GM18511 (cell line): ENCODE measurements at regions not wholly inside any gene's neighbourhood (a gene's known extent, or its start where the extent isn't known, plus 50 kb on each side); places are given as distances from the start of the nearest gene placed in this dataset.
"Not testable (repeated sequence)": the region's sequence is repeated elsewhere in the genome, so short reads cannot be mapped to it uniquely, and the experiment has no call there.

Source experiments
- ATAC-seq: cut with Tn5 transposase; IDR thresholded peaks from one replicate; pipeline ENCODE4 v1.9.1; 2021; ENCODE audit warnings: mild to moderate bottlenecking, moderate library complexity; ENCODE audit not compliant: unreplicated experiment

DNA sequence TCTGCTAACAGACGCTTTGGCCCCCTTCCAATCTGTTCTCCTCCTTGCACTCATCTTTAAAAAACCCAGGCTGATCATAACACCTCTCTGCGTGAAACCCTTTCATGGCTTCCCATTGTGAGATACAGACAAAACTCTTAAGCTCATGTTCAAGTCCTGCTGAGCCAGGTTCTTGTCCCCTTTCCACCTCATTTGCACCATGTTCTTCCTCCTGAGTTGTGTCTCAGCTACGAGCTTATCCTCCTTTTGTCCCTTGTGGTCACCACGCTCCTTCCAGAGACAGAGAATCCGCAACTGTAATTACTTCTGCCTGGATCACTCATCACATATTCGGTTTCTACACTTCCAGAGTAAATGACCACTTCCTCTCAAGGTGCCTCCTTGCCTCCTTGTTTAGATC, 238.8 kb downstream of the ACTR3 start:
- ATAC-seq: no peak

DNA sequence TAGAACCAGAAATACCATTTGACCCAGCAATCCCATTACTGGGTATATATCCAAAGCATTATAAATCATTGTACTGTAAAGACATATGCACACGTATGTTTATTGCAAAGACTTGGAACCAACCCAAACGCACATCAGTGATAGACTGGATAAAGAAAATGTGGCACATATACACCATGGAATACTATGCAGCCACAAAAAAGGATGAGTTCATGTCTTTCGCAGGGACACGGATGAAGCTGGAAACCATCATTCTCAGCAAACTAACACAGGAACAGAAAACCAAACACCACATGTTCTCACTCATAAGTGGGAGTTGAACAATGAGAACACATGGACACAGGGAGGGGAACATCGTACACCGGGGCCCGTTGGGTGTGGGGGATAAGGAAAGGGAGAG, 242.2 kb downstream of the ACTR3 start:
- ATAC-seq: not testable (repeated sequence)

- no peak for ATAC-seq
Measured at GRCh38 chr2:114134146-114134545, 244.3 kb downstream of the ACTR3 start.

DNA sequence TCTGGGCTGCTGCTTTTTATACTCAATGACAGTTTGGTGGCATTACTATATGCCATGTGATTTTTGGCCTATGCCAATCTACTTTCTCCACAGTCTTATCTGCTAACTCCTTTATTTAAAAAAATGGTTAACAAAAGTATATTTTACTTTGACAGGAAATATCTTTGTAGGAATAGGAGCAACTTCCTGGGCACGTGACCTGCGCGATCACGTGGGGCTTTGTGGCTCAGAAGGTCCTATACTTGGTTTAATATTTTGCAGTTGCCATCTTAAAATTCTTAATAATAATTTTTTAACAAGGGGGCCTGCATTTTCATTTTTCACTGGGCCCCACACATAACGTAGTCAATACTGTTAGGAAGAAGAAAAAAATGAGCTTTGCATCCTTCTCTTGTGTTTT, 249.7 kb downstream of the ACTR3 start:
- no peak for ATAC-seq

DNA sequence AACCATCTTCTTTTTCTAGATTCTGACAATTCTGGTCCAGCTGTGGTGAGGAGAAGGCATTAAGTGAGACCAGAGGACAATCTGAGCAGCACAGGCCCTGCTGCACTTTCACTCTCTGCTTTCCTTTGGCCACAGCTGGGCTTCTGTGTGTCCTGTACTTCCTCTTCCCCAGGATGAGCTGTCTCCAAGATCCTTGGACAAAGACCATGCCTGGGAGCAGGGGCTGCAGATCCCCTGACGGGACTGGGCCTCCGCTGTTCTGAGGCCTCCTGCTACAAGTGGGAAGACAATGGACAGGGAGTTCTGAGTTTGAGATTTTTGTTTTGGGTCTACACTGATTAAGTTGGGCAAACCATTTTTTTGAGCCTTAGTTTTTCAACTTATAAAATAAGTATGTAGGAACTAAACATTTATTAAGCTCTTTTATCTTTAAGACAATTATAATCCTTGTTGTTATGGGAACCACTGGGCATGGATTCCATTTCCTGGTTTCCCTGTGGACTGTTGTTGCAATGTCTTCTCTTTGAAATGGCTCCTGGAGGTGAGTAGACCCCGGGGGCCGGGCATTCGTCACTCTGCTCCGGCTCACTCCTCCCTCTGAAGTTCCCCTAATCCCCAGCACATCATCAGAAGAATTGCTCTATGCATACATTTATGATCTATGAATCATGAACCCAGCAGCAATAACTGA, 266.6 kb downstream of the ACTR3 start:
- no peak for ATAC-seq

- ATAC-seq: no peak
Measured at GRCh38 chr2:114157057-114157385, 267.1 kb downstream of the ACTR3 start.

DNA sequence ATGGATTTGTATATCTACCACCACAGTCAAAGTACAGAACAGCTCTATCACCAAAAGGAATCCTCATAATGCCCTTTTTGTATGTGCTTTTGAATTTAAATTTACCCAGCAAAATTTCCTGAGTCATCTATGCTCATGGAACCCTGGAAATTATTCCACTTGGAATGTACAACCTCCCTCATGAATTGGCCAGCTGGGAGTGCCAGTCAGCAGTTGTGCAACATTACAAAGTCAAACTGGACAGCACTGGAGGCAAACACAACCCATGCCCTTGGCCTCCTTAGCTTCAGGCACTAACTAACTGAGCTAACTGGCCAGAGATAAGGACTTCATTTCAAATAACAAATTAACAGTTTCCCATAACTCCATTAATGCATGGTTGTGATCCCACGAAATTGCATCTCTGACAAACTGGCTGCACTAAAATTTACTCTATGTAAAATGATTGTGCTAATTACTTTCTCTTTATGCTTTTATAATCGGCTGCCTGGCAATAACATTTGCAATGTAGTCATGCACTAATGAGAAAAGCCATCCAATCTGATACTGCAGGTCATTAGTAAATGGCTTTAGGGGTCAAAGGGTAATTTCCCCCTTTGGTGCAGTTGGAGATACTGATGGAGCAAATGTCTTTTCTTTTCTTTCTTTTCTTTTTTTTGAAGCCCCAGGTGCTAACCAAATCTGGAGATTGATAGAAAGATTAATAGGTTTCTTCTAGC, 270.5 kb downstream of the ACTR3 start:
- no peak for ATAC-seq

- ATAC-seq: no peak
Measured at GRCh38 chr2:114161371-114161770, 271.5 kb downstream of the ACTR3 start.

DNA sequence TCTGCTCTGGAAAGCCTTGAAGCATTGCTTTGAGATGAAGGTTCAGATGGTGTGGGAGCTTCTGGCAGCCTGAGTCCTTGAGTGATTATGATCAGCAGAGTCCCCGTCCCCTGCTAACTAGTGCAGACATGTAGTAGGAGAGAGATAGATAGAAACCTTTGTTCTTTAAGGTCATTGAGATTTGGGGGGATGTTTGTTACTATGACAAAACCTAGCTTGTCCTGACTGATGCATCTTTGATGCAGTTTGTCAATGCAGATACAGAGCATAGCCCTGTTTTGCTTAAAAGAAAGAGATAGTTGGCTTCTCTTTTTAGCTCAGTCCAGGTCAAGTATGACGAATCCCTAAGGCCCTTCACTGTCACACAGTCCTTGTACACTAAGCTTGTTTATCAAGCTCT, 274.6 kb upstream of the DPP10 start:
- ATAC-seq: no peak

GRCh38 chr2:114170070-114170469, 272.4 kb upstream of the DPP10 start:
- ATAC-seq: no peak

DNA sequence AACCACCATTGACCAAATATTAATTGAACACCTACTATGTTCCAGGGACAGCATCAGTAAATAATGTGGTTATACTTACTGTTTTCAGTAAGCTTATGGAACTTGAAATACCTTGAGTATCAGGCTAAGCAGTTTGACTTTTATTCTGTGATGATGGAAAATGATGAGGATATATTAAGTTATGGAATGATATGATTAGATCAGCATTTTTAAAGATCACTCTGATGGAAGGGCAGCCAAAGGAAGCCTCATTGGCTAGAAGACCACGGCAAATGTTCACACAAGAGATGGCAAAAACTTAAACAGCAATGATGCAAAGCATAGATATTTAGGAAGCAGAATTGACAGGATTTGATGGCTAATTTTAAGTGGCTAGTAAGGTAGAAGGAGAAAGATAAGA, 266.9 kb upstream of the DPP10 start:
- no peak for ATAC-seq

GRCh38 chr2:114185501-114185900, 256.9 kb upstream of the DPP10 start:
- no peak for ATAC-seq

DNA sequence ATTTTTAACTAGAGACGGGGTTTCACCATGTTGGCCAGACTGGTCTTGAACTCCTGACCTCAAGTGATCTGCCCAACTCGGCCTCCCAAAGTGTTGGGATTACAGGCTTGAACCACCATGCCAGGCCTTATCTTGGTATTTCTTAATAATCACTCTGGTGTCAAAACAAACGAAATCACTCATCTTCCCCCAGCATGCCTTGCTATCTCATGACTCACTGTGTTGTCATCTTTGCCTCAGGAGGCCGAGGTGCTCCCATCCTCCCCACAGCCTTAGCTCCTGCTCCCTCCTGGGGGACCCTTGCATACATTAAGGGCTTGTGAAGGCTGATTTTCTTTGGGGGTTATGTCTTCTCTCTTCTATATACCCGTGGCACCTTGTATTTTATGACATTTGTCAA, 250.1 kb upstream of the DPP10 start:
- no peak for ATAC-seq

- no peak for ATAC-seq
Measured at GRCh38 chr2:114201781-114202180, 240.7 kb upstream of the DPP10 start.

- ATAC-seq: no peak
Measured at GRCh38 chr2:114203679-114204078, 238.8 kb upstream of the DPP10 start.

DNA sequence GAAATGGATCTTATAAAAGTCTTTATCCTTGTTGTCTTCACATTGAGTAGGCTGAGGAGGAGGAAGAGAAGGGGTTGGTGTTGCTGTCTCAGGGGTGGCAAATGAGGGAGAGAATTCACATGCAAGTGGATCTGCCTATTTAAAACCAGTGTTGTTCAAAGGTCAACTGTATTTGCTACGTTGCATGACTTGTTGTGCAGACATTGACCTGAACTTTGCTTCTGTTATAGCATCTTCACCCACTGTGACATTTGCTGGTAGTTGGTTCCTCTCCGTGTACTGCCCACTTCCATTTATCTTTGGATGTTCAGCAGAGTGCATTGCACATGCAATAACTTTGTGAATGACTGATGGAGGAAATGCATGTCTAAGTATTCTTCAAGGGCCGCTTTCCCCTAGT, 228.6 kb upstream of the DPP10 start:
- no peak for ATAC-seq

DNA sequence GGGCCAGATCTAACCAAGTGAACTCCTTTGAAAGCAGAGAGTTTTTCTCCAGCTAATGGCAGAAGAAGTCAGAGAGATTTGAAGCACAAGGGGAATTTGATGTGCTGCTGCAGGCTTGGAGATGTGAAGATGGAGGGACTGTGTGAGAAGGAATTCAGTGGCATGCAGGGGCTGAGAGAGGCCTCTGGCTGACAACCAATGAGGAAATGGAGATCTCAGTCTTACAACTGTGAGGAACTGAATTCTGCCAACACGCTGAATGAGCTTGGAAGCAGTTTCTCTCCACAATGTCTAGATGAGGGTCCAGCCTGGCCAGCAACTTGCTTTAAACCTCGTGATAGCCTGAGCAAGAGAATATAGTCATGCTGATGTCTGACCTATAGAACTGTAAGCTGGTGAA, 224.1 kb upstream of the DPP10 start:
- no peak for ATAC-seq

GRCh38 chr2:114219456-114219855, 223.0 kb upstream of the DPP10 start:
- ATAC-seq: no peak

GRCh38 chr2:114222344-114222743, 220.1 kb upstream of the DPP10 start:
- ATAC-seq: no peak

- ATAC-seq: no peak
Measured at GRCh38 chr2:114231921-114232320, 210.5 kb upstream of the DPP10 start.

GRCh38 chr2:114237331-114237730, 205.1 kb upstream of the DPP10 start:
- ATAC-seq: no peak

DNA sequence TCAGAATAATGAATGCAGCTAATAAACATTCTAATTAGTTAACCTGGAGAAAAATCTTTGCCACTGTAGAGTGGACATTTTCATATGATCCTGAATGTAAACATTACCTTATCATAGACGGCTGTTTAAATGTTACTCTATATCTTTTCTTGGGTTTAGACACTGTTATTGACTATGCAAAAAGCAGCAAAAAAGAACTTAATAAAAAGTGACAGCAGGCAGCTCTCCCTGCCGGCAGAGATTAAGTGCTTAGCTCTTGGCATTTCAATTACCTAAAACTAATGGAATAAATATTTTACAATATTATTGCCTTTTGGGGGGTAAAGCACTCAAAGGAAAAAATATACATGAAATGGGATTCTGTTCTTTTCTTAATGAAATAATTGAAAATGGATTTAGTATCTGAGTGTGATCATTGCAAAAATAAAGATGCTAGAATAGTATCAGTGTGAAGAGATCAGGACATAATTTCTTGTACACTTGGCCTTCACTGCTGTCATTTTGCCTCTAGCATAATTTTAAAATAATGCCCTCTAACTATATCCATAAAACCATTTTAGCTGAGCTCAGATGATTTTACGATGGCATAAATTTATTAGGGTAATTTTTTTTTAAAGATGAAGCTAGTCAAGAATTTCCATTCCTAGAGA, 203.4 kb upstream of the DPP10 start:
- no peak for ATAC-seq
